ENCODE measurements at regions not wholly inside any gene's neighbourhood (a gene's known extent, or its start where the extent isn't known, plus 50 kb on each side); places are given as distances from the start of the nearest gene placed in this dataset.

GRCh38 chr2:151113318-151113717, 148.3 kb downstream of the RBM43 start:
- no peak for DNase-seq
- H3K4me1 ChIP-seq (ENCODE audit: control insufficient read depth, insufficient read depth, low read length), result no peaks in the 10 kb centered on the region
- H3K36me3 ChIP-seq (ENCODE audit: control insufficient read depth, insufficient read depth, low read length), result no peaks in the 10 kb centered on the region
- no peaks in the 10 kb centered on the region for H3K9me3 ChIP-seq (ENCODE audit: control insufficient read depth, low read depth, low read length)
- no peak overlapping the region for H3K27ac ChIP-seq (ENCODE audit: low read length)
- H3K4me3 ChIP-seq (ENCODE audit: low read length), result no peak overlapping the region
- no CpG with 5 or more reads among the region's 3 CpGs for WGBS (ENCODE audit: insufficient coverage, low lambda C conversion rate)
- H3K27me3 ChIP-seq (ENCODE audit: control insufficient read depth, insufficient read depth, low read length), result no peaks in the 10 kb centered on the region

- Histone ChIP-seq H3K27me3 (ENCODE audit: control insufficient read depth, insufficient read depth, low read length) (no peaks in the 10 kb centered on the region), H3K4me3 (ENCODE audit: low read length) (no peak overlapping the region), H3K27ac (ENCODE audit: low read length) (no peak overlapping the region), H3K4me1 (ENCODE audit: control insufficient read depth, insufficient read depth, low read length) (no peaks in the 10 kb centered on the region), H3K36me3 (ENCODE audit: control insufficient read depth, insufficient read depth, low read length) (no peaks in the 10 kb centered on the region), H3K9me3 (ENCODE audit: control insufficient read depth, low read depth, low read length) (no peaks in the 10 kb centered on the region)
- DNase-seq, result no peak
- WGBS (ENCODE audit: insufficient coverage, low lambda C conversion rate), result 40% methylated on average over 1 of the region's 1 CpG
These were observed 149.9 kb downstream of the RBM43 start for GRCh38 chr2:151111599-151112278.

GRCh38 chr2:151106805-151107506, 154.7 kb downstream of the RBM43 start:
- H3K27ac ChIP-seq (ENCODE audit: low read length), result no peak overlapping the region
- DNase-seq, result no peak
- H3K27me3 ChIP-seq (ENCODE audit: control insufficient read depth, insufficient read depth, low read length), result no peaks in the 10 kb centered on the region
- no peaks in the 10 kb centered on the region for H3K4me1 ChIP-seq (ENCODE audit: control insufficient read depth, insufficient read depth, low read length)
- H3K9me3 ChIP-seq (ENCODE audit: control insufficient read depth, low read depth, low read length), result no peaks in the 10 kb centered on the region
- no peaks in the 10 kb centered on the region for H3K36me3 ChIP-seq (ENCODE audit: control insufficient read depth, insufficient read depth, low read length)
- WGBS (ENCODE audit: insufficient coverage, low lambda C conversion rate), result no CpG with 5 or more reads among the region's 3 CpGs
- no peak overlapping the region for H3K4me3 ChIP-seq (ENCODE audit: low read length)

GRCh38 chr2:151103551-151103950, 158.1 kb downstream of the RBM43 start:
- no peaks in the 10 kb centered on the region for H3K36me3 ChIP-seq (ENCODE audit: control insufficient read depth, insufficient read depth, low read length)
- no CpG with 5 or more reads among the region's 4 CpGs for WGBS (ENCODE audit: insufficient coverage, low lambda C conversion rate)

GRCh38 chr2:151102226-151102625, 159.4 kb downstream of the RBM43 start:
- Histone ChIP-seq H3K27me3 (ENCODE audit: control insufficient read depth, insufficient read depth, low read length) (no peaks in the 10 kb centered on the region), H3K4me3 (ENCODE audit: low read length) (no peak overlapping the region)
- 90% methylated on average over 2 of the region's 2 CpGs for WGBS (ENCODE audit: insufficient coverage, low lambda C conversion rate)

More at GRCh38 chr2:151103551-151103950, 158.1 kb downstream of the RBM43 start:
- Histone ChIP-seq H3K4me1 (ENCODE audit: control insufficient read depth, insufficient read depth, low read length) (no peaks in the 10 kb centered on the region), H3K9me3 (ENCODE audit: control insufficient read depth, low read depth, low read length) (no peaks in the 10 kb centered on the region), H3K4me3 (ENCODE audit: low read length) (no peak overlapping the region), H3K27me3 (ENCODE audit: control insufficient read depth, insufficient read depth, low read length) (no peaks in the 10 kb centered on the region), H3K27ac (ENCODE audit: low read length) (no peak overlapping the region)
- no peak for DNase-seq

GRCh38 chr2:151098841-151099240, 162.8 kb downstream of the RBM43 start:
- DNase-seq, result no peak
- H3K4me1 ChIP-seq (ENCODE audit: control insufficient read depth, insufficient read depth, low read length), result no peaks in the 10 kb centered on the region
- H3K27me3 ChIP-seq (ENCODE audit: control insufficient read depth, insufficient read depth, low read length), result no peaks in the 10 kb centered on the region
- no peaks in the 10 kb centered on the region for H3K36me3 ChIP-seq (ENCODE audit: control insufficient read depth, insufficient read depth, low read length)
- H3K27ac ChIP-seq (ENCODE audit: low read length), result no peak overlapping the region
- no peak overlapping the region for H3K4me3 ChIP-seq (ENCODE audit: low read length)
- H3K9me3 ChIP-seq (ENCODE audit: control insufficient read depth, low read depth, low read length), result no peaks in the 10 kb centered on the region

More at GRCh38 chr2:151102226-151102625, 159.4 kb downstream of the RBM43 start:
- H3K27ac ChIP-seq (ENCODE audit: low read length), result no peak overlapping the region
- DNase-seq, result no peak
- H3K36me3 ChIP-seq (ENCODE audit: control insufficient read depth, insufficient read depth, low read length), result no peaks in the 10 kb centered on the region
- H3K4me1 ChIP-seq (ENCODE audit: control insufficient read depth, insufficient read depth, low read length), result no peaks in the 10 kb centered on the region
- H3K9me3 ChIP-seq (ENCODE audit: control insufficient read depth, low read depth, low read length), result no peaks in the 10 kb centered on the region

- Histone ChIP-seq H3K4me3 (ENCODE audit: low read length) (no peak overlapping the region), H3K4me1 (ENCODE audit: control insufficient read depth, insufficient read depth, low read length) (no peaks in the 10 kb centered on the region), H3K9me3 (ENCODE audit: control insufficient read depth, low read depth, low read length) (no peaks in the 10 kb centered on the region), H3K36me3 (ENCODE audit: control insufficient read depth, insufficient read depth, low read length) (no peaks in the 10 kb centered on the region), H3K27ac (ENCODE audit: low read length) (no peak overlapping the region), H3K27me3 (ENCODE audit: control insufficient read depth, insufficient read depth, low read length) (no peaks in the 10 kb centered on the region)
- WGBS (ENCODE audit: insufficient coverage, low lambda C conversion rate), result 17% methylated on average over 1 of the region's 4 CpGs
- DNase-seq, result no peak
These were observed 163.8 kb downstream of the RBM43 start for GRCh38 chr2:151097895-151098294.

- no peak overlapping the region for H3K4me3 ChIP-seq (ENCODE audit: low read length)
- H3K4me1 ChIP-seq (ENCODE audit: control insufficient read depth, insufficient read depth, low read length), result no peaks in the 10 kb centered on the region
- no peaks in the 10 kb centered on the region for H3K9me3 ChIP-seq (ENCODE audit: control insufficient read depth, low read depth, low read length)
- no peak for DNase-seq
- H3K36me3 ChIP-seq (ENCODE audit: control insufficient read depth, insufficient read depth, low read length), result no peaks in the 10 kb centered on the region
- H3K27ac ChIP-seq (ENCODE audit: low read length), result no peak overlapping the region
- no peaks in the 10 kb centered on the region for H3K27me3 ChIP-seq (ENCODE audit: control insufficient read depth, insufficient read depth, low read length)
These were observed 164.5 kb downstream of the RBM43 start for GRCh38 chr2:151097128-151097527.

GRCh38 chr2:151096235-151096634, 165.4 kb downstream of the RBM43 start:
- Histone ChIP-seq H3K4me3 (ENCODE audit: low read length) (no peak overlapping the region), H3K27ac (ENCODE audit: low read length) (no peak overlapping the region), H3K9me3 (ENCODE audit: control insufficient read depth, low read depth, low read length) (no peaks in the 10 kb centered on the region), H3K36me3 (ENCODE audit: control insufficient read depth, insufficient read depth, low read length) (no peaks in the 10 kb centered on the region), H3K4me1 (ENCODE audit: control insufficient read depth, insufficient read depth, low read length) (no peaks in the 10 kb centered on the region), H3K27me3 (ENCODE audit: control insufficient read depth, insufficient read depth, low read length) (no peaks in the 10 kb centered on the region)
- DNase-seq, result no peak
- WGBS (ENCODE audit: insufficient coverage, low lambda C conversion rate), result 100% methylated on average over 1 of the region's 3 CpGs

- Histone ChIP-seq H3K36me3 (ENCODE audit: control insufficient read depth, insufficient read depth, low read length) (no peaks in the 10 kb centered on the region), H3K9me3 (ENCODE audit: control insufficient read depth, low read depth, low read length) (no peaks in the 10 kb centered on the region), H3K27ac (ENCODE audit: low read length) (no peak overlapping the region), H3K27me3 (ENCODE audit: control insufficient read depth, insufficient read depth, low read length) (no peaks in the 10 kb centered on the region), H3K4me3 (ENCODE audit: low read length) (no peak overlapping the region), H3K4me1 (ENCODE audit: control insufficient read depth, insufficient read depth, low read length) (no peaks in the 10 kb centered on the region)
- no peak for DNase-seq
- WGBS (ENCODE audit: insufficient coverage, low lambda C conversion rate), result 70% methylated on average over 2 of the region's 3 CpGs
These were observed 166.2 kb downstream of the RBM43 start for GRCh38 chr2:151095463-151095862.

- H3K27ac ChIP-seq (ENCODE audit: low read length), result no peak overlapping the region
- H3K36me3 ChIP-seq (ENCODE audit: control insufficient read depth, insufficient read depth, low read length), result no peaks in the 10 kb centered on the region
- no peaks in the 10 kb centered on the region for H3K4me1 ChIP-seq (ENCODE audit: control insufficient read depth, insufficient read depth, low read length)
- no peaks in the 10 kb centered on the region for H3K9me3 ChIP-seq (ENCODE audit: control insufficient read depth, low read depth, low read length)
- WGBS (ENCODE audit: insufficient coverage, low lambda C conversion rate), result no CpG with 5 or more reads among the region's 3 CpGs
- H3K27me3 ChIP-seq (ENCODE audit: control insufficient read depth, insufficient read depth, low read length), result no peaks in the 10 kb centered on the region
- no peak overlapping the region for H3K4me3 ChIP-seq (ENCODE audit: low read length)
- no peak for DNase-seq
These were observed 170.1 kb downstream of the RBM43 start for GRCh38 chr2:151091583-151091982.
